ENCODE measurements at regions not wholly inside any gene's neighbourhood (a gene's known extent, or its start where the extent isn't known, plus 50 kb on each side); places are given as distances from the start of the nearest gene placed in this dataset.

DNA sequence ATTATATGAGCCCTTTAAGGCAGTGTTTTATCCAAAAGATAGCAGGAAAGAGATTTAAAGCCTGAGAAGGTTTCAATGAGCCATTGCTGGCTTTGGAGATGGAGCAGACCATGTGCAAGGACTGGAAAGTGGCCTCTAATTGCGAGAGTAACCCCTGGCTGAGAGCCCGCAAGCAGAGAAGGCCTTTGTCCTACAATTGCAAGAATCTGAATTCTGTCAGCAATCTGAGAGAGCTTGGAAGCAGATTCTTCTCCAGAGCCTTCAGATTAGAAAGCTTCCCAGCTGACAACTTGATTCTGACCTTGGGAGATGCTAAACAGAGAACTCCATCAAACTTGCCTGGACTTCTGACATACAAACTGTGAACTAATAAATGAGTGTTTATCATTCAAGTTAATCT lies 528.7 kb upstream of the KLF12 start (continued):
- no peak for TF ChIP-seq TAF7 (optimal IDR thresholded peaks at IDR 0.05; ENCODE audit: borderline replicate concordance, low read depth, low read length)

DNA sequence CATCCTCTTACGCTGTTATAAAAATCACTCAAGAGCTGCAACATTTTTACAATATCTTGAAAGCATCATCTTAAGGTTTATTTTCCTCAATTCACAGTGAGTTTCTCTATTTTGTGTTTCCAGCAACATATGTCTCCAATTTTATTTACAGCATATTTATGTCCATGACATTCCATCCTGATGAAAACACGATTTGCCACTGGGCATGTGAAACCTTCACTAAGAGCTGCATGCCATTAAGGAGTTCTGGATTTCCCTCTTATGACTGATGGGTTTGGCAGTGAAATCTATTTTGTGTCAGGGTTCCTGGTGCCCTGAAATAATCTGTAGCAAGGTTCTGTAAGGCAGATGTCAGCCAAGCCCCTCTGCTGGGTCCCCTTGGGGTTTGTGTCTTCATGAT lies 527.6 kb upstream of the KLF12 start:
- H2AFZ ChIP-seq (ENCODE audit: low read length), result no peak overlapping the region
- no peak overlapping the region for H3K9ac ChIP-seq (replicated peaks in 1 of 4; ENCODE audit: extremely low read depth in 1 of 4, low read depth in 3 of 4, low read length in 3 of 4)
- H4K20me1 ChIP-seq (replicated peaks in 1 of 2; ENCODE audit: control insufficient read depth in 1 of 2, insufficient read depth in 2 of 2, low read length in 2 of 2), result no peaks in the 10 kb centered on the region
- DNase-seq (ENCODE audit: low read depth in 1 of 2, low spot score in 2 of 2), result no peak
- no peak overlapping the region for H2BK15ac ChIP-seq (ENCODE audit: low read length)
- no peak overlapping the region for H2BK20ac ChIP-seq (ENCODE audit: low read length)
- FAIRE-seq, result no peak
- H3K4me3 ChIP-seq (ENCODE audit: extremely low read depth in 1 of 4, insufficient read depth in 2 of 4, low read depth in 3 of 4, low read length in 4 of 4), result no peak overlapping the region
- 90% methylated on average over 2 of the region's 2 CpGs; no CpG with 5 or more reads in 1 of the 2 experiments for WGBS, 2 experiments (ENCODE audit: extremely low coverage in 1 of 2, insufficient coverage in 1 of 2, insufficient read length in 1 of 2, insufficient replicate concordance in 2 of 2, low coverage in 1 of 2, low lambda C conversion rate in 2 of 2, missing lambda C conversion rate in 1 of 2)
- H3K56ac ChIP-seq (replicated peaks; ENCODE audit: insufficient read length, low read depth, low read length), result no peak overlapping the region
- H3K4me2 ChIP-seq (ENCODE audit: insufficient read depth in 1 of 2, low read depth in 2 of 2, low read length in 2 of 2), result no peak overlapping the region
- H3K79me2 ChIP-seq (ENCODE audit: control insufficient read depth in 1 of 2, insufficient read depth in 2 of 2, low read length in 2 of 2), result no peaks in the 10 kb centered on the region
- no peaks in the 10 kb centered on the region for H3K27me3 ChIP-seq (replicated peaks in 1 of 4; ENCODE audit: control insufficient read depth in 3 of 4, extremely low read depth in 1 of 4, insufficient read depth in 3 of 4, low read length in 3 of 4)
- H2BK12ac ChIP-seq (ENCODE audit: low read depth, low read length), result no peak overlapping the region
- H3K79me1 ChIP-seq (ENCODE audit: low read depth, low read length), result no peaks in the 10 kb centered on the region
- H2AK5ac ChIP-seq (ENCODE audit: low read depth, low read length), result no peak overlapping the region
- POLR2A ChIA-PET (ENCODE audit: partially characterized antibody), result no interaction called here
- no peaks in the 10 kb centered on the region for H3K23me2 ChIP-seq (ENCODE audit: low read depth, low read length)
- no peak overlapping the region for H2BK5ac ChIP-seq (ENCODE audit: low read depth, low read length)
- no peak overlapping the region for H3K14ac ChIP-seq (ENCODE audit: insufficient read length)
- H4K91ac ChIP-seq (replicated peaks; ENCODE audit: insufficient read length, low read length), result no peak overlapping the region
- H3K36me3 ChIP-seq (ENCODE audit: control insufficient read depth in 2 of 4, insufficient read depth in 4 of 4, low read length in 3 of 4), result no peaks in the 10 kb centered on the region
- no peak overlapping the region for H4K8ac ChIP-seq (ENCODE audit: extremely low read depth, insufficient read depth, low read length)
- H3K23ac ChIP-seq (ENCODE audit: insufficient read length), result no peak overlapping the region
- peaks cover 0 to 3% (median 0%) of the 10 kb centered on the region in 4 experiments; a peak in 1 of 7 replicates for H3K4me1 ChIP-seq (replicated peaks in 1 of 4; ENCODE audit: control insufficient read depth in 3 of 4, insufficient read depth in 4 of 4, low read length in 3 of 4)
- no peak overlapping the region for H3K4ac ChIP-seq (replicated peaks; ENCODE audit: insufficient read length, low read depth, low read length)
- no peak overlapping the region for H2BK120ac ChIP-seq (replicated peaks; ENCODE audit: low read depth, low read length)
- H4K5ac ChIP-seq (ENCODE audit: insufficient read length, low read depth, low read length), result no peak overlapping the region
- TF ChIP-seq MAFK (IDR thresholded peaks at IDR 0.05; ENCODE audit: low read depth, low read length) (no peak), PHF8 (conservative IDR thresholded peaks at IDR 0.05; ENCODE audit: low read depth, low read length) (no peak), KDM5A (IDR thresholded peaks at IDR 0.05; ENCODE audit: low read length) (no peak), TAF7 (optimal IDR thresholded peaks at IDR 0.05; ENCODE audit: borderline replicate concordance, low read depth, low read length) (no peak), JUND (IDR thresholded peaks at IDR 0.05; ENCODE audit: low read length) (no peak), RBBP5 (IDR thresholded peaks at IDR 0.05; ENCODE audit: borderline replicate concordance, low read depth, low read length) (no peak)
- CTCF ChIA-PET (ENCODE audit: partially characterized antibody), result no interaction called here
- no peak overlapping the region for H3K18ac ChIP-seq (ENCODE audit: extremely low read depth, low read length)
- no peaks in the 10 kb centered on the region for H3K9me3 ChIP-seq (ENCODE audit: insufficient read depth in 2 of 2, low read depth in 1 of 2, low read length in 1 of 2)
- no peak overlapping the region for H3K27ac ChIP-seq (ENCODE audit: low read depth, low read length)
